Heart left ventricle (tissue), 16 donors: ENCODE measurements at regions not wholly inside any gene's neighbourhood (a gene's known extent, or its start where the extent isn't known, plus 50 kb on each side); places are given as distances from the start of the nearest gene placed in this dataset.

Experiments
- ATAC-seq, 4 donors: fragments of 200-7000 bp; cut with Tn5 transposase; one replicate each; pipeline ENCODE4 v1.9.1; 2020 to 2022; ENCODE audit warnings: moderate library complexity in 4 of 4, mild to moderate bottlenecking in 3 of 4, moderate number of reproducible peaks in 1 of 4
- DNase-seq, 5 donors: peaks; one replicate each; pipeline ENCODE4 v3.0.0-alpha.2; 2020
- H3K27ac ChIP-seq, 12 donors: fragments of 200-600 bp; sonication (generic) in 4 of 12; one replicate each; pipeline versions ENCODE4 v1.5.0 to v1.8.0; 2016 to 2022; ENCODE audit warnings: mild to moderate bottlenecking in 2 of 12
- H3K27me3 ChIP-seq, 9 donors: fragments of 200-600 bp; sonication (generic) in 2 of 9; one replicate each; pipeline versions ENCODE4 v1.5.1 to v1.8.0; 2016 to 2022; ENCODE audit warnings: mild to moderate bottlenecking in 3 of 9
- H3K36me3 ChIP-seq, 9 donors: fragments of 200-600 bp; sonication (generic) in 2 of 9; one replicate each; pipeline versions ENCODE4 v1.5.0 to v1.8.0; 2018 to 2022; ENCODE audit warnings: mild to moderate bottlenecking in 2 of 9
- H3K4me1 ChIP-seq, 12 donors: fragments of 200-600 bp; sonication (generic) in 4 of 12; one replicate each; pipeline versions ENCODE4 v1.5.0 to v1.8.0; 2016 to 2022; ENCODE audit warnings: mild to moderate bottlenecking in 3 of 12
- H3K4me3 ChIP-seq, 12 donors: fragments of 200-600 bp; sonication (generic) in 4 of 12; one replicate each; pipeline versions ENCODE4 v1.5.0 to v1.8.0; 2017 to 2022; ENCODE audit warnings: mild to moderate bottlenecking in 9 of 12, moderate library complexity in 4 of 12
- H3K9me3 ChIP-seq, 12 donors: fragments of 200-600 bp; sonication (generic) in 4 of 12; one replicate each; pipeline versions ENCODE4 v1.5.0 to v1.8.0; 2016 to 2022; ENCODE audit warnings: mild to moderate bottlenecking in 1 of 12
- CTCF ChIP-seq, 12 donors: fragments of 200-600 bp; sonication (generic) in 4 of 12; IDR thresholded peaks; one replicate each; pipeline versions ENCODE4 v1.5.0 to v1.8.0; 2018 to 2022; ENCODE audit warnings: antibody characterized with exemption in 12 of 12, mild to moderate bottlenecking in 5 of 12
- POLR2A ChIP-seq, 2 donors: fragments of 450-650 bp; IDR thresholded peaks; one replicate each; pipeline ENCODE4 v1.6.1; 2017; ENCODE audit warnings: antibody characterized with exemption in 2 of 2, mild to moderate bottlenecking in 2 of 2, moderate library complexity in 2 of 2
- WGBS, 4 donors: extraction: QIAGEN DNeasy Blood & Tissue Kit in 2 of 4; methylation state at CpG; one replicate each; pipeline versions ENCODE4 v1.1.5 to v1.1.7; 2013 to 2018; 5-methylcytosine and 5-hydroxymethylcytosine counted together
- intact Hi-C, 10 donors: fragments of 100-400 bp; cut with DNase I; formaldehyde crosslinking; loops; one replicate each; pipeline versions ENCODE4 v1.11.1 to v1.14.2; 2022
- donor health status: ischemic (EF 13 %, LVEDD 7.1; RV severe dilation, severe dysfunction).
- donor health status: healthy with polysubstance abuse.
- donor health status: DM: no; HTN: yes; CAD: no.
- donor health status: DM: no; HTN: no; CAD: no.
- donor health status: ischemic (EF 25% LVEDD 6.9; RV normal size, moderate dysfunction).
- donor health status: ischemic (EF 25% LVEDD 5.7; RV mildly dilated, moderate dysfunction).
- donor health status: healthy.
- donor health status: DM: yes; HTN: yes; CAD: no.
- donor health status: ischemic (EF 35%, LVEDD 5.7; RV mildly dilated, moderate dysfunction).
- donor health status: nonischemic (EF 11% LVEDD 7.7; RV severe dilation, severe dysfunction).
- donor health status: DM: yes; HTN: yes; CAD: no.
- donor health status: PGD.
- donor health status: ischemic (EF 29% LVEDD 5.4; RV normal size, mild dysfunction).
- donor health status: nonischemic (EF 23%, LVEDD 6.1; RV moderate dilation, normal function).

- H3K4me3 ChIP-seq, result no peak overlapping the region
- H3K9me3 ChIP-seq, result peaks cover 0 to 7% (median 0%) of the 10 kb centered on the region in 12 donors
- H3K4me1 ChIP-seq, result no peaks in the 10 kb centered on the region
- intact Hi-C loops, result no loop called here
- H3K27ac ChIP-seq, result no peak overlapping the region
- no peaks in the 10 kb centered on the region for H3K36me3 ChIP-seq
- ATAC-seq (no peak), DNase-seq (no peak)
- H3K27me3 ChIP-seq, result no peaks in the 10 kb centered on the region
- TF ChIP-seq CTCF (IDR thresholded peaks at IDR 0.05) (no peak), POLR2A (IDR thresholded peaks at IDR 0.05) (no peak)
Measured at GRCh38 chr13:73590795-73591194, 532.0 kb downstream of the KLF5 start.

- TF ChIP-seq CTCF (IDR thresholded peaks at IDR 0.05), result no peak
- no peak for TF ChIP-seq POLR2A (IDR thresholded peaks at IDR 0.05)
- intact Hi-C loops, result no loop called here
- no peak for ATAC-seq
Measured at GRCh38 chr13:73585236-73585635, 526.4 kb downstream of the KLF5 start.

GRCh38 chr13:73583331-73583730 is 524.5 kb downstream of the KLF5 start:
- intact Hi-C loops, result no loop called here
- Histone ChIP-seq H3K36me3 (no peaks in the 10 kb centered on the region), H3K9me3 (peaks cover 0 to 8% (median 0%) of the 10 kb centered on the region in 12 donors), H3K27me3 (no peaks in the 10 kb centered on the region), H3K27ac (no peak overlapping the region), H3K4me3 (no peak overlapping the region), H3K4me1 (no peaks in the 10 kb centered on the region)
- no peak for TF ChIP-seq POLR2A (IDR thresholded peaks at IDR 0.05)
- no peak for TF ChIP-seq CTCF (IDR thresholded peaks at IDR 0.05)
- ATAC-seq (no peak), DNase-seq (no peak)
- 69 to 77% (median 72%) methylated on average over 3 of the region's 3 CpGs for WGBS, 4 donors

More at GRCh38 chr13:73585236-73585635, 526.4 kb downstream of the KLF5 start:
- H3K4me1 ChIP-seq, result no peaks in the 10 kb centered on the region
- no peak for DNase-seq
- peaks cover 0 to 8% (median 0%) of the 10 kb centered on the region in 12 donors for H3K9me3 ChIP-seq
- 78 to 92% (median 87%) methylated on average over 2 of the region's 2 CpGs for WGBS, 4 donors
- H3K4me3 ChIP-seq, result no peak overlapping the region
- H3K27me3 ChIP-seq, result no peaks in the 10 kb centered on the region
- no peaks in the 10 kb centered on the region for H3K36me3 ChIP-seq
- H3K27ac ChIP-seq, result no peak overlapping the region

- H3K4me3 ChIP-seq, result no peak overlapping the region
- H3K4me1 ChIP-seq, result no peaks in the 10 kb centered on the region
- peaks cover 0 to 2% (median 0%) of the 10 kb centered on the region in 12 donors for H3K9me3 ChIP-seq
- ATAC-seq, result no peak
- DNase-seq, result no peak
- TF ChIP-seq CTCF (IDR thresholded peaks at IDR 0.05) (no peak), POLR2A (IDR thresholded peaks at IDR 0.05) (no peak)
- no peaks in the 10 kb centered on the region for H3K36me3 ChIP-seq
- H3K27ac ChIP-seq, result no peak overlapping the region
- no peaks in the 10 kb centered on the region for H3K27me3 ChIP-seq
- WGBS, 4 donors, result 85 to 91% (median 89%) methylated on average over 3 of the region's 3 CpGs
- intact Hi-C loops, result no loop called here
Measured at GRCh38 chr13:73580513-73581267, 521.9 kb downstream of the KLF5 start.
